GM12878 (cell line): ENCODE measurements at regions not wholly inside any gene's neighbourhood (a gene's known extent, or its start where the extent isn't known, plus 50 kb on each side); places are given as distances from the start of the nearest gene placed in this dataset.
"Not testable (repeated sequence)": the region's sequence is repeated elsewhere in the genome, so short reads cannot be mapped to it uniquely, and the experiment has no call there.

Experiments
- ATAC-seq: fragments of 200-7000 bp; cut with Tn5 transposase; 3 replicates; pipeline ENCODE4 v1.9.1; 2020; ENCODE audit warnings: mild to moderate bottlenecking, moderate library complexity
- BruUV-seq: library from RNA; stranded (reverse); fragments of 400-500 nt; replicated peaks from 2 replicates; lab custom pipeline; 2021; lab: Mats Ljungman, UMichigan
- CTCF ChIA-PET: fragments of 300-600 bp; sonication (Branson Sonifier 250); formaldehyde crosslinking; extraction: SDS; loops from one replicate; lab custom pipeline; 2021; ENCODE audit warnings: inconsistent platforms; lab: Yijun Ruan, JAX
- POLR2A ChIA-PET: fragments of 350-600 bp; formaldehyde crosslinking; extraction: SDS; loops from one replicate; lab custom pipeline; 2021; ENCODE audit warnings: inconsistent platforms; lab: Charles Lee
- RAD21 ChIA-PET: fragments of 300-600 bp; sonication (Branson Sonifier 250); formaldehyde crosslinking; loops from one replicate; lab custom pipeline; 2023; ENCODE audit warnings: antibody characterized with exemption; ENCODE audit not compliant: unreplicated experiment; lab: Charles Lee
- SMC1A ChIA-PET: fragments of 300-600 bp; sonication (Branson Sonifier 250); formaldehyde crosslinking; loops from one replicate; lab custom pipeline; 2023; ENCODE audit not compliant: unreplicated experiment, uncharacterized antibody; lab: Charles Lee
- DNase-seq: peaks from one replicate; pipeline ENCODE4 v3.0.0-alpha.2; 2011; ENCODE audit warnings: low read depth, low spot score
- FAIRE-seq: peaks from 3 replicates; lab custom pipeline; 2011; peaks lifted over from hg19 to GRCh38; lab: Jason Lieb, UNC
- H2AFZ ChIP-seq: 2 replicates; pipeline ENCODE4 v1.6.0; 2011; ENCODE audit warnings: low read depth, low read length, control low read depth; ENCODE audit not compliant: control insufficient read depth
- H3K27ac ChIP-seq: 2 replicates; pipeline ENCODE4 v1.5.1; 2011; ENCODE audit warnings: control low read depth; ENCODE audit not compliant: control insufficient read depth, insufficient read depth
- H3K27me3 ChIP-seq, 2 experiments: replicated peaks in 1 of 2; 2 replicates each; pipeline versions ENCODE4 v1.6.0 to v1.6.1; 2011; ENCODE audit warnings: low read length in 1 of 2; ENCODE audit not compliant: control insufficient read depth in 2 of 2, insufficient read depth in 2 of 2
- H3K36me3 ChIP-seq, 2 experiments: 2 replicates each; pipeline ENCODE4 v1.5.1; 2011; ENCODE audit warnings: low read length in 1 of 2; ENCODE audit not compliant: control insufficient read depth in 2 of 2, insufficient read depth in 2 of 2
- H3K4me1 ChIP-seq: 2 replicates; pipeline ENCODE4 v1.6.1; 2011; ENCODE audit warnings: mild to moderate bottlenecking, low read length, moderate library complexity, mixed read lengths; ENCODE audit not compliant: control insufficient read depth, insufficient read depth
- H3K4me2 ChIP-seq: 2 replicates; pipeline ENCODE4 v1.6.0; 2011; ENCODE audit warnings: control low read depth; ENCODE audit not compliant: control insufficient read depth, insufficient read depth
- H3K4me3 ChIP-seq: fragments of 200-600 bp; sonication (generic); 2 replicates; pipeline ENCODE4 v1.5.1; 2016
- H3K79me2 ChIP-seq: 2 replicates; pipeline ENCODE4 v1.6.0; 2011; ENCODE audit warnings: low read length; ENCODE audit not compliant: control insufficient read depth, insufficient read depth
- H3K9ac ChIP-seq: 2 replicates; pipeline ENCODE4 v1.8.0; 2011; ENCODE audit warnings: low read length, control low read depth, mixed read lengths; ENCODE audit not compliant: control insufficient read depth, insufficient read depth
- H3K9me3 ChIP-seq: replicated peaks from 3 replicates; pipeline ENCODE4 v1.5.1; 2011; ENCODE audit warnings: mild to moderate bottlenecking, low read length; ENCODE audit not compliant: control insufficient read depth, insufficient read depth
- H4K20me1 ChIP-seq: 2 replicates; pipeline ENCODE4 v1.6.0; 2011; ENCODE audit not compliant: control insufficient read depth, insufficient read depth
- DPF2 ChIP-seq: fragments of 450-650 bp; IDR thresholded peaks from 2 replicates; pipeline ENCODE4 v1.6.1; 2017; ENCODE audit warnings: mild to moderate bottlenecking
- EED ChIP-seq: sonication (generic); IDR thresholded peaks from 2 replicates; pipeline ENCODE4 v1.6.1; 2016; ENCODE audit warnings: antibody characterized with exemption, low read depth
- ELK1 ChIP-seq: IDR thresholded peaks from 2 replicates; pipeline ENCODE4 v1.6.1; 2012; ENCODE audit warnings: low read depth, low read length, improper control_type of control experiment
- HDAC6 ChIP-seq: fragments of 200-600 bp; sonication (generic); IDR thresholded peaks from one replicate; pipeline ENCODE4 v1.8.0; 2017; ENCODE audit warnings: antibody characterized with exemption; ENCODE audit not compliant: unreplicated experiment
- POU2F2 ChIP-seq: IDR thresholded peaks from 3 replicates; pipeline ENCODE4 v1.6.1; 2011; ENCODE audit warnings: low read depth, mild to moderate bottlenecking, low read length, borderline replicate concordance
- SIX5 ChIP-seq: IDR thresholded peaks from 2 replicates; pipeline ENCODE4 v1.6.1; 2011; ENCODE audit warnings: mild to moderate bottlenecking, low read depth, low read length, moderate library complexity; ENCODE audit not compliant: severe bottlenecking
- TARDBP ChIP-seq: IDR thresholded peaks from 2 replicates; pipeline ENCODE4 v1.6.1; 2016; ENCODE audit warnings: borderline replicate concordance
- YBX1 ChIP-seq: fragments of 450-650 bp; IDR thresholded peaks from 2 replicates; pipeline ENCODE4 v1.6.1; 2016; ENCODE audit warnings: antibody characterized with exemption
- ZSCAN29 ChIP-seq: fragments of 450-650 bp; IDR thresholded peaks from 2 replicates; pipeline ENCODE4 v1.6.1; 2017; ENCODE audit warnings: mild to moderate bottlenecking, moderate library complexity
- WGBS: methylation state at CpG from one replicate; pipeline ENCODE4 v1.1.6; 2016; ENCODE audit warnings: low lambda C conversion rate; ENCODE audit not compliant: insufficient replicate concordance, insufficient coverage; ENCODE audit errors: missing lambda C conversion rate; 5-methylcytosine and 5-hydroxymethylcytosine counted together
- in situ Hi-C: fragments of 300-500 bp; cut with MboI; formaldehyde crosslinking; loops from 9 replicates; pipeline ENCODE4 v1.14.3; 2018; ENCODE audit warnings: mixed read lengths
- intact Hi-C: fragments of 100-400 bp; cut with micrococcal nuclease; formaldehyde crosslinking; loops from one replicate; pipeline ENCODE4 v1.14.2; 2022; ENCODE audit not compliant: unreplicated experiment
- TF ChIP-seq, protein P1 (sequence below): fragments of 150-350 bp; IDR thresholded peaks from 2 replicates; pipeline ENCODE4 v1.6.1; 2014; ENCODE audit warnings: mild to moderate bottlenecking, low read depth, low read length
- TF ChIP-seq, protein P2 (sequence below): fragments of 450-650 bp; IDR thresholded peaks from 2 replicates; pipeline ENCODE4 v1.6.1; 2016; ENCODE audit warnings: mild to moderate bottlenecking, moderate library complexity, borderline replicate concordance

DNA sequence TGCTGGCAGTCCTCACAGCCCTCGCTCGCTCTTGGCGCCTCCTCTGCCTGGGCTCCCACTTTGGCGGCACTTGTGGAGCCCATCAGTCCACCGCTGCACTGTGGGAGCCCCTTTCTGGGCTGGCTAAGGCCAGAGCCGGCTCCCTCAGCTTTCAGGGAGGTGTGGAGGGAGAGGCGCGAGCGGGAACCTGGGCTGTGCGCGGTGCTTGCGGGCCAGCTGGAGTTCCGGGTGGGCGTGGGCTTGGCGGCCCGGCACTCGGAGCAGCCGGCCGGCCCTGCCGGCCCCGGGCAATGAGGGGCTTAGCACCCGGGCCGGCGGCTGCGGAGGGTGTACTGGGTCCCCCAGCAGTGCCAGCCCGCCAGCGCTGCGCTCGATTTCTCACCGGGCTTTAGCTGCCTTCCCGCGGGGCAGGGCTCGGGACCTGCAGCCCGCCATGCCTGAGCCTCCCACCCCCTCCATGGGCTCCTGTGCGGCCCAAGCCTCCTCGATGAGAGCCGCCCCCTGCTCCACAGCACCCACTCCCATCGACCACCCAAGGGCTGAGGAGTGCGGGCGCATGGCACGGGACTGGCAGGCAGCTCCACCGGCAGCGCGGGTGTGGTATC is 120.4 kb downstream of the ESM1 start:
- in situ Hi-C loops, H3K36me3 ChIP-seq, BruUV-seq, ATAC-seq, H4K20me1 ChIP-seq, SMC1A ChIA-PET, H3K4me3 ChIP-seq, H3K4me1 ChIP-seq, H3K79me2 ChIP-seq, H3K4me2 ChIP-seq, H3K27ac ChIP-seq, H2AFZ ChIP-seq, FAIRE-seq, H3K9me3 ChIP-seq, H3K27me3 ChIP-seq, POLR2A ChIA-PET, DNase-seq, H3K9ac ChIP-seq: not testable (repeated sequence)
- 84% methylated on average over 32 of the region's 44 CpGs for WGBS
- CTCF ChIA-PET, result interaction anchor here (1.2 kb wide), 1 partner anchor 20 kb away, joined by 3 read pairs; no protein-coding TSS in a partner anchor
- intact Hi-C loops, result loop anchor here (10.0 kb wide), 1 partner anchor 620 kb away; no protein-coding TSS in a partner anchor
- RAD21 ChIA-PET, result interaction anchor here (1.4 kb wide), 1 partner anchor 20 kb away, joined by 3 read pairs; no protein-coding TSS in a partner anchor

DNA sequence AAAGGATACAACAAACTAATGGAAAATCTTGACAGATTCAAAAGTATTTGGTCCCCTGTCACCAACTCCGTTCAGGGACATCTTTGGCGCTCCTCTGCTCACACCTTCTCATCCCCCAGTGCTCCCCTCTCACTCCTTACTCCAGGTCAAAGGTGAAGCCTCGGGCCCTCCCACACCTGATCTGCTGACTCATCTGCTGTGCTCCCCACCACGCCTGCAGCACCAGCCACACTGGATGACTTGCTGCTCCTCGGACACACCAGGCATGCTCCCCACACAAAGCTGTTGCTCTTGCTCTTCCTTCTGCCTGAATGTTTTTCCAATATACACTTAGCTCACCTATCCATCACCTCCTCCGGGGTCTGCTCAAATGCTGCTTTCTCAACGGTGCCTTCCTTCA is 123.4 kb downstream of the ESM1 start:
- no peaks in the 10 kb centered on the region for H3K4me1 ChIP-seq
- no peak overlapping the region for H3K4me3 ChIP-seq
- POLR2A ChIA-PET, result no interaction called here
- in situ Hi-C loops (no loop called here), intact Hi-C loops (loop anchor here (10.0 kb wide), 1 partner anchor 617 kb away; no protein-coding TSS in a partner anchor)
- no peak overlapping the region for H2AFZ ChIP-seq
- no peak overlapping the region for H3K27ac ChIP-seq
- H3K27me3 ChIP-seq, result peaks cover 0 to 2% of the 10 kb centered on the region in 2 experiments; a peak in 1 of 4 replicates
- CTCF ChIA-PET, result no interaction called here
- SMC1A ChIA-PET, result no interaction called here
- FAIRE-seq, result no peak
- DNase-seq, result no peak
- no peaks in the 10 kb centered on the region for H4K20me1 ChIP-seq
- no TSS peak for BruUV-seq
- no peak overlapping the region for H3K4me2 ChIP-seq
- H3K9ac ChIP-seq, result no peak overlapping the region
- ATAC-seq, result no peak
- WGBS, result 26% methylated on average over 7 of the region's 7 CpGs
- RAD21 ChIA-PET, result no interaction called here
- peaks cover 7% of the 10 kb centered on the region; the same call in 2 of the 3 replicates for H3K9me3 ChIP-seq
- no peaks in the 10 kb centered on the region for H3K36me3 ChIP-seq
- no peaks in the 10 kb centered on the region for H3K79me2 ChIP-seq
- TF ChIP-seq, protein P1, sequence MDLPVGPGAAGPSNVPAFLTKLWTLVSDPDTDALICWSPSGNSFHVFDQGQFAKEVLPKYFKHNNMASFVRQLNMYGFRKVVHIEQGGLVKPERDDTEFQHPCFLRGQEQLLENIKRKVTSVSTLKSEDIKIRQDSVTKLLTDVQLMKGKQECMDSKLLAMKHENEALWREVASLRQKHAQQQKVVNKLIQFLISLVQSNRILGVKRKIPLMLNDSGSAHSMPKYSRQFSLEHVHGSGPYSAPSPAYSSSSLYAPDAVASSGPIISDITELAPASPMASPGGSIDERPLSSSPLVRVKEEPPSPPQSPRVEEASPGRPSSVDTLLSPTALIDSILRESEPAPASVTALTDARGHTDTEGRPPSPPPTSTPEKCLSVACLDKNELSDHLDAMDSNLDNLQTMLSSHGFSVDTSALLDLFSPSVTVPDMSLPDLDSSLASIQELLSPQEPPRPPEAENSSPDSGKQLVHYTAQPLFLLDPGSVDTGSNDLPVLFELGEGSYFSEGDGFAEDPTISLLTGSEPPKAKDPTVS, result no peak
- TF ChIP-seq TARDBP, result no peak
- TF ChIP-seq ZSCAN29, result no peak
- TF ChIP-seq SIX5, result no peak
- TF ChIP-seq POU2F2, result no peak
- TF ChIP-seq, protein P2, sequence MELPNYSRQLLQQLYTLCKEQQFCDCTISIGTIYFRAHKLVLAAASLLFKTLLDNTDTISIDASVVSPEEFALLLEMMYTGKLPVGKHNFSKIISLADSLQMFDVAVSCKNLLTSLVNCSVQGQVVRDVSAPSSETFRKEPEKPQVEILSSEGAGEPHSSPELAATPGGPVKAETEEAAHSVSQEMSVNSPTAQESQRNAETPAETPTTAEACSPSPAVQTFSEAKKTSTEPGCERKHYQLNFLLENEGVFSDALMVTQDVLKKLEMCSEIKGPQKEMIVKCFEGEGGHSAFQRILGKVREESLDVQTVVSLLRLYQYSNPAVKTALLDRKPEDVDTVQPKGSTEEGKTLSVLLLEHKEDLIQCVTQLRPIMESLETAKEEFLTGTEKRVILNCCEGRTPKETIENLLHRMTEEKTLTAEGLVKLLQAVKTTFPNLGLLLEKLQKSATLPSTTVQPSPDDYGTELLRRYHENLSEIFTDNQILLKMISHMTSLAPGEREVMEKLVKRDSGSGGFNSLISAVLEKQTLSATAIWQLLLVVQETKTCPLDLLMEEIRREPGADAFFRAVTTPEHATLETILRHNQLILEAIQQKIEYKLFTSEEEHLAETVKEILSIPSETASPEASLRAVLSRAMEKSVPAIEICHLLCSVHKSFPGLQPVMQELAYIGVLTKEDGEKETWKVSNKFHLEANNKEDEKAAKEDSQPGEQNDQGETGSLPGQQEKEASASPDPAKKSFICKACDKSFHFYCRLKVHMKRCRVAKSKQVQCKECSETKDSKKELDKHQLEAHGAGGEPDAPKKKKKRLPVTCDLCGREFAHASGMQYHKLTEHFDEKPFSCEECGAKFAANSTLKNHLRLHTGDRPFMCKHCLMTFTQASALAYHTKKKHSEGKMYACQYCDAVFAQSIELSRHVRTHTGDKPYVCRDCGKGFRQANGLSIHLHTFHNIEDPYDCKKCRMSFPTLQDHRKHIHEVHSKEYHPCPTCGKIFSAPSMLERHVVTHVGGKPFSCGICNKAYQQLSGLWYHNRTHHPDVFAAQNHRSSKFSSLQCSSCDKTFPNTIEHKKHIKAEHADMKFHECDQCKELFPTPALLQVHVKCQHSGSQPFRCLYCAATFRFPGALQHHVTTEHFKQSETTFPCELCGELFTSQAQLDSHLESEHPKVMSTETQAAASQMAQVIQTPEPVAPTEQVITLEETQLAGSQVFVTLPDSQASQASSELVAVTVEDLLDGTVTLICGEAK, result no peak
- no peak for TF ChIP-seq YBX1
- no peak for TF ChIP-seq HDAC6
- TF ChIP-seq EED, result no peak
- TF ChIP-seq DPF2, result no peak
- TF ChIP-seq ELK1, result no peak
